DMS 273 (cell line): ENCODE measurements at regions not wholly inside any gene's neighbourhood (a gene's known extent, or its start where the extent isn't known, plus 50 kb on each side); places are given as distances from the start of the nearest gene placed in this dataset.

Experiments used
- DNase-seq: peaks from one replicate; lab custom pipeline; 2025; ENCODE audit not compliant: unreplicated experiment; lab: John Stamatoyannopoulos, UW

GRCh38 chr12:58818546-58818945 lies 101.8 kb downstream of the LRIG3 start:
- no peak for DNase-seq

GRCh38 chr12:58819345-58819744 lies 101.0 kb downstream of the LRIG3 start:
- no peak for DNase-seq

- no peak for DNase-seq
Observed at GRCh38 chr12:58819985-58820384, 100.3 kb downstream of the LRIG3 start.
